HepG2 (cell line): ENCODE measurements at regions not wholly inside any gene's neighbourhood (a gene's known extent, or its start where the extent isn't known, plus 50 kb on each side); places are given as distances from the start of the nearest gene placed in this dataset.

Experiments used
- CTCF ChIP-seq: sonication (generic); formaldehyde crosslinking; IDR thresholded peaks from 2 replicates; pipeline ENCODE4 v1.5.0; 2020; ENCODE audit warnings: mild to moderate bottlenecking, missing genetic modification reagents, moderate library complexity
- ZMYM4 ChIP-seq: sonication (generic); formaldehyde crosslinking; IDR thresholded peaks from 2 replicates; pipeline ENCODE4 v1.8.1; 2023; ENCODE audit warnings: mild to moderate bottlenecking, missing genetic modification reagents

GRCh38 chr13:82323101-82323500, 1559.2 kb downstream of the SLITRK1 start:
- no peak for TF ChIP-seq ZMYM4 (CRISPR knock-in tag)
- TF ChIP-seq CTCF (CRISPR knock-in tag), result no peak
